ENCODE measurements at regions not wholly inside any gene's neighbourhood (a gene's known extent, or its start where the extent isn't known, plus 50 kb on each side); places are given as distances from the start of the nearest gene placed in this dataset.

DNA sequence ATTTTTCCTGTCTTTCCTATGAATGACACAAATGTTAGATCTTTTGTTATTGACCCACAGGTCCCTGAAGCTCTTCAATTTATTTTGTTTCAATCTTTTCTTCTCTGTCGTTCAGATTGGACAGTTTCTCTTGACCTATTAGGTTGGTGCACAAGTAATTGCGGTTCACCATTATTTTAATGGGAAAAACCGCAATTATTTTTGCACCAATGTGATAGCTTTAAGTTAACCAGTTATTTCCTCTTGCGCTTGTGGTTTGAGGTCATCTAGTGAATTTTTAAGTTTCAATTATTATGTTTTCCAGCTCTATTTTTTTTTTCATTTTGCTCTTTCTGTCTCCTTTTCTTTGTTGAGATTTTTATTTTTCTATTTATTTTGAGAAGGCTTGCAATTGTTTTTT, 399.2 kb downstream of the INHBA start:
- DNase-seq = no peak
- TF ChIP-seq, protein P1, sequence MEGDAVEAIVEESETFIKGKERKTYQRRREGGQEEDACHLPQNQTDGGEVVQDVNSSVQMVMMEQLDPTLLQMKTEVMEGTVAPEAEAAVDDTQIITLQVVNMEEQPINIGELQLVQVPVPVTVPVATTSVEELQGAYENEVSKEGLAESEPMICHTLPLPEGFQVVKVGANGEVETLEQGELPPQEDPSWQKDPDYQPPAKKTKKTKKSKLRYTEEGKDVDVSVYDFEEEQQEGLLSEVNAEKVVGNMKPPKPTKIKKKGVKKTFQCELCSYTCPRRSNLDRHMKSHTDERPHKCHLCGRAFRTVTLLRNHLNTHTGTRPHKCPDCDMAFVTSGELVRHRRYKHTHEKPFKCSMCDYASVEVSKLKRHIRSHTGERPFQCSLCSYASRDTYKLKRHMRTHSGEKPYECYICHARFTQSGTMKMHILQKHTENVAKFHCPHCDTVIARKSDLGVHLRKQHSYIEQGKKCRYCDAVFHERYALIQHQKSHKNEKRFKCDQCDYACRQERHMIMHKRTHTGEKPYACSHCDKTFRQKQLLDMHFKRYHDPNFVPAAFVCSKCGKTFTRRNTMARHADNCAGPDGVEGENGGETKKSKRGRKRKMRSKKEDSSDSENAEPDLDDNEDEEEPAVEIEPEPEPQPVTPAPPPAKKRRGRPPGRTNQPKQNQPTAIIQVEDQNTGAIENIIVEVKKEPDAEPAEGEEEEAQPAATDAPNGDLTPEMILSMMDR (IDR thresholded peaks at IDR 0.05; ENCODE audit: low read depth, low read length) = no peak
- H3K9me3 ChIP-seq = no peaks in the 10 kb centered on the region

DNA sequence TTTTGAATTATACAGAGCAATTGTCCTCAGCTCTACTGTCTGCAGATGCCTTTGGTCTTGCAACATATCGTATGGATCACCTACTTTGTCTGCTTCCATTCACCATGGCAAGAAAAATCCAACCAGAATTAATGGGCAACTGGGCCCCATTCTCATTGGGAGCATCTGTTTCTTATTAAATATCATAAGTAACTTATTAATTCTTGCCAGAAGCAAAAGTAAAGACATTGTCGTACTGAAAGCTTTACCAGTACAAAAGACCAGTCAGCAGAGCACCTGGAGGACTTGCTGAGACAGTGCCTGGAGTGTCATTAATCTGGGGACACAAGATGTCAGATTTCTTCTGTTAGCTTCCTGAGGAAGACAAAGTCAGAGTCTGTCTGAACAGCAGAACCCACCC, 404.5 kb downstream of the INHBA start:
- no peaks in the 10 kb centered on the region for H3K9me3 ChIP-seq
- H3K4me1 ChIP-seq = no peaks in the 10 kb centered on the region
- H3K4me3 ChIP-seq (ENCODE audit: low read depth, low read length) = no peak overlapping the region
- TF ChIP-seq, protein P1 (IDR thresholded peaks at IDR 0.05; ENCODE audit: low read depth, low read length) = no peak
- H3K36me3 ChIP-seq = no peaks in the 10 kb centered on the region
- H3K27me3 ChIP-seq = no peaks in the 10 kb centered on the region
- no peak for DNase-seq

More for the DNA sequence above, 399.2 kb downstream of the INHBA start:
- Histone ChIP-seq H3K4me1 (no peaks in the 10 kb centered on the region), H3K36me3 (no peaks in the 10 kb centered on the region), H3K27me3 (no peaks in the 10 kb centered on the region), H3K4me3 (ENCODE audit: low read depth, low read length) (no peak overlapping the region)

DNA sequence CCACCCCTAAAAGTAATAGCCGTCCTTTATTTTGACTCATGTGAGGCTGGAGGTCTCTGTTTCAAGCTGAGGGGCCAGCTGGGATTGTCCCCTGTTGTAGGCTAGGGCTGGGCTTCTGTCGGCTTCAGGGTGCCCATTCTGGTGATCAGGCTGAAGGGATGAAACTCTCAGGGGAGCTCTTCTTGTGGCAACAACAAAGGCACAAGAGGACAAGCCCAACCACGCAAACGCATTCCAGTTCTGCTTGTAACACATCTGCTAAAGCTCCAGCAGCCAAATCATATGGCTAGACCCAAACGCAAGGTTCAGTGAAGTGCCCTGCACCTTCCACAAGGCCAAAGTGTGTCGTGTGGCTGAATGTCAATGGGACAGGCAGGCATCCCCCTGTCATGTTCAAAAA, 405.7 kb downstream of the INHBA start:
- Histone ChIP-seq H3K4me1 (no peaks in the 10 kb centered on the region), H3K27me3 (no peaks in the 10 kb centered on the region), H3K36me3 (no peaks in the 10 kb centered on the region), H3K9me3 (no peaks in the 10 kb centered on the region), H3K4me3 (ENCODE audit: low read depth, low read length) (no peak overlapping the region)
- TF ChIP-seq, protein P1 (IDR thresholded peaks at IDR 0.05; ENCODE audit: low read depth, low read length) = no peak
- DNase-seq = no peak

DNA sequence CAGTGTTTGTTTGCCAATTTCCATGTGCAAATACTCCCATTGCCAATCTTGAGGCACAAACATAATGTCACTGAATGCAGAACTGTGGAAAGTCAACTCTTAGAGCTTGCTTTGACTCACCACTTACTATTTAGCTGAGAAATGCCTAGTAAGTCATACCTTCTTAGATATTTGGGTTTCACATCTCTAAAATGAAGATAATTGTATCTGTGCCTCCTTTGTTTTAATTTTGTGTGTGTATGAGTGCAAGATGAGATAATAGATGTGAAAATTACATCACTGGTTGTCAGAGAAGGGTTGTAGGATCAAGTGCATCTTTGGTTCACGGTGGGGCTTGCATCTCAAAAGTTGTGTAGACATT, 407.5 kb downstream of the INHBA start:
- TF ChIP-seq, protein P1 (IDR thresholded peaks at IDR 0.05; ENCODE audit: low read depth, low read length) = no peak
- H3K4me1 ChIP-seq = no peaks in the 10 kb centered on the region
- no peak overlapping the region for H3K4me3 ChIP-seq (ENCODE audit: low read depth, low read length)
- H3K36me3 ChIP-seq = no peaks in the 10 kb centered on the region
- H3K9me3 ChIP-seq = no peaks in the 10 kb centered on the region
- DNase-seq = no peak
- H3K27me3 ChIP-seq = no peaks in the 10 kb centered on the region

DNA sequence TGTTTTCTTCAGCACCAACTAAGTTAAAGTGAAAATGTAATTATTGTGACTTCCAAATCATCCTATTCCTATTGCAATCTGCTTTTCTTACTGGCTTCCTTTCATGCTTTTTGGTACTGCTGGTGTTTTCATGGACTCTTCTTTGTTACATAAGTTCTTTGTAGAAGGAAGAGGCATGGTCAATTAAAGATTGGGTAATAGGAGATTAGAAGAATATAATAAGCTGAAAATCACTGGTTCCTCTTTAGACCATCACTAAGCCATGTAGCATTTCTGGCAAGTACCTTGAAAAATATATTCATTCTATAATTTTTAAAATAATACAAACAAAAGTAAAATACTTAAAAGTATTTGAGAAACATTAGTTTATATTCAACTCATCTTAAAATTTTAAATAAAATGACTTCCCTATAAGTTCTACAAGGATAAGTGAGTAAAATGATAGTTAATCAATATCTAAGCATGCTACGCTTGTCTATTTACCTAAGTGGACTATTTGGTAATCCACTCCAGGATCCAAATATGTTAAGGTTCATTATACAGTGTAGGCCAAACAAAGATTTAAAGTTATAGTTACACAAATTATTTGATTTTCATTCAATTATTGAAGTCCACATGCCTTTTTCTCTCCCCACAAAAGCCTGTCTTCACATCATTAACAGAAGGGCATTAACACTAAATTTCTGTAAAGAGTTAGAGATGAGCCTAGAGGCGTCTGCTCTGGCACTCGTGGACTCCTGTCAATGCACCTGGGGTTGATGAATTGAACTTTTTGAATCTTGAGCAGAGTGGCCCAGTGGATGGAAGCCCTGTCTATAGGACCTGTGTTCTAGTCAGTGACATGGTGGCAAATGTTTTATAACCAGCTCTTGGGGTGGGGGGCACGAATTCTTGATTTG, 408.1 kb downstream of the INHBA start:
- Histone ChIP-seq H3K4me1 (no peaks in the 10 kb centered on the region), H3K4me3 (ENCODE audit: low read depth, low read length) (no peak overlapping the region), H3K27me3 (no peaks in the 10 kb centered on the region), H3K36me3 (no peaks in the 10 kb centered on the region), H3K9me3 (no peaks in the 10 kb centered on the region)
- DNase-seq = no peak
- TF ChIP-seq, protein P1 (IDR thresholded peaks at IDR 0.05; ENCODE audit: low read depth, low read length) = no peak

DNA sequence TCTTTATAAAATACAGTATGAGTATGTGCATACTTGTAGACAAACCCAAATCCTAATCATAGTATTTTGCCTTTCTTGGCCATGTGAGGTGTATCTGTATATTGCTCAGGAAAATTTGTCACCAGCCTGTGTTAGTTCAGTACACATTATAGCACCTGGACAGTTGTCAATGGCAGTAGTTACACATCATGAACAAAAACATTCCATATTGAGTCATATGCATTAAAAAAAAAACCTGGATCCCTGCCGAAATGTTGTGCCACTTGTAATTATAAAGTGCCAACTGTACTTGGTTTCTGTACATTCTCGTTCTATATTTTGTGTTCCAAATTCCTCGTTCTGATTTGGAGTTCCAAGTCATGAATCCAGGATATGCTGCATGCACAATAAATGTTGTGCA, 410.4 kb downstream of the INHBA start:
- no peaks in the 10 kb centered on the region for H3K9me3 ChIP-seq
- H3K27me3 ChIP-seq = no peaks in the 10 kb centered on the region
- no peak for DNase-seq
- no peaks in the 10 kb centered on the region for H3K36me3 ChIP-seq
- TF ChIP-seq, protein P1 (IDR thresholded peaks at IDR 0.05; ENCODE audit: low read depth, low read length) = no peak
- no peak overlapping the region for H3K4me3 ChIP-seq (ENCODE audit: low read depth, low read length)
- no peaks in the 10 kb centered on the region for H3K4me1 ChIP-seq
